WTC11 (cell line): ENCODE measurements at regions not wholly inside any gene's neighbourhood (a gene's known extent, or its start where the extent isn't known, plus 50 kb on each side); places are given as distances from the start of the nearest gene placed in this dataset.

Source experiments
- ATAC-seq: fragments of 200-7000 bp; cut with Tn5 transposase; 2 replicates; pipeline ENCODE4 v1.10.0; 2021; ENCODE audit warnings: mild to moderate bottlenecking, moderate library complexity
- CTCF ChIA-PET: fragments of 300-600 bp; sonication (Branson Sonifier 250); formaldehyde crosslinking; loops from one replicate; lab custom pipeline; 2021; ENCODE audit warnings: antibody characterized with exemption; lab: Charles Lee
- POLR2A ChIA-PET: fragments of 350-600 bp; sonication (Branson Sonifier 250); formaldehyde crosslinking; loops from one replicate; lab custom pipeline; 2021; ENCODE audit warnings: antibody characterized with exemption; lab: Charles Lee
- DNase-seq: peaks from one replicate; pipeline ENCODE4 v3.0.0; 2021; ENCODE audit warnings: low spot score
- H3K27ac Mint-ChIP-seq: 2 replicates; pipeline ENCODE4 v1.8.0; 2021; ENCODE audit warnings: mixed read lengths
- H3K27me3 Mint-ChIP-seq: 2 replicates; pipeline ENCODE4 v1.8.0; 2021; ENCODE audit warnings: low read depth, mild to moderate bottlenecking, moderate library complexity, mixed read lengths
- H3K36me3 Mint-ChIP-seq: 2 replicates; pipeline ENCODE4 v1.8.0; 2021; ENCODE audit warnings: mixed read lengths
- H3K4me1 Mint-ChIP-seq: 2 replicates; pipeline ENCODE4 v1.8.0; 2022; ENCODE audit warnings: mixed read lengths
- H3K4me3 Mint-ChIP-seq: 2 replicates; pipeline ENCODE4 v1.8.0; 2021; ENCODE audit warnings: mild to moderate bottlenecking, moderate library complexity, mixed read lengths
- H3K9me3 Mint-ChIP-seq: 2 replicates; pipeline ENCODE4 v1.8.0; 2021; ENCODE audit warnings: mixed read lengths
- CREB1 ChIP-seq: sonication (generic); formaldehyde crosslinking; IDR thresholded peaks from 2 replicates; pipeline ENCODE4 v1.8.0; 2023; ENCODE audit warnings: mild to moderate bottlenecking, missing genetic modification reagents
- CREM ChIP-seq: sonication (generic); formaldehyde crosslinking; IDR thresholded peaks from 2 replicates; pipeline ENCODE4 v1.8.1; 2022; ENCODE audit warnings: mild to moderate bottlenecking, missing genetic modification reagents, moderate library complexity
- GABPB1 ChIP-seq: sonication (generic); formaldehyde crosslinking; IDR thresholded peaks from 2 replicates; pipeline ENCODE4 v1.8.1; 2023; ENCODE audit warnings: mild to moderate bottlenecking, missing genetic modification reagents
- JUN ChIP-seq: sonication (generic); formaldehyde crosslinking; IDR thresholded peaks from 2 replicates; pipeline ENCODE4 v1.8.0; 2023; ENCODE audit warnings: mild to moderate bottlenecking, missing genetic modification reagents
- KAT7 ChIP-seq: sonication (generic); formaldehyde crosslinking; IDR thresholded peaks from 2 replicates; pipeline ENCODE4 v1.8.1; 2023; ENCODE audit warnings: missing genetic modification reagents, mild to moderate bottlenecking, borderline replicate concordance
- NFATC4 ChIP-seq: fragments of 250-450 bp; sonication (Bioruptor Pico); IDR thresholded peaks from 2 replicates; pipeline ENCODE4 v1.9.0; 2021; ENCODE audit warnings: mild to moderate bottlenecking
- NR2C2 ChIP-seq: sonication (generic); formaldehyde crosslinking; IDR thresholded peaks from 2 replicates; pipeline ENCODE4 v1.8.0; 2022; ENCODE audit warnings: mild to moderate bottlenecking, missing genetic modification reagents
- SMAD4 ChIP-seq: sonication (generic); formaldehyde crosslinking; IDR thresholded peaks from 2 replicates; pipeline ENCODE4 v1.8.0; 2022; ENCODE audit warnings: mild to moderate bottlenecking, missing genetic modification reagents
- SOX15 ChIP-seq: fragments of 250-450 bp; sonication (Bioruptor Pico); IDR thresholded peaks from 2 replicates; pipeline ENCODE4 v1.9.0; 2021; ENCODE audit warnings: mild to moderate bottlenecking
- TP53 ChIP-seq: sonication (generic); formaldehyde crosslinking; IDR thresholded peaks from 2 replicates; pipeline ENCODE4 v1.8.1; 2023; ENCODE audit warnings: mild to moderate bottlenecking, missing genetic modification reagents
- ZNF138 ChIP-seq: sonication (generic); formaldehyde crosslinking; conservative IDR thresholded peaks from 2 replicates; pipeline ENCODE4 v1.8.1; 2022; ENCODE audit warnings: mild to moderate bottlenecking, moderate library complexity, missing genetic modification reagents
- ZNF232 ChIP-seq: sonication (generic); formaldehyde crosslinking; IDR thresholded peaks from 2 replicates; pipeline ENCODE4 v1.8.0; 2022; ENCODE audit warnings: mild to moderate bottlenecking, missing genetic modification reagents
- ZNF263 ChIP-seq: sonication (generic); formaldehyde crosslinking; IDR thresholded peaks from 2 replicates; pipeline ENCODE4 v1.8.1; 2022; ENCODE audit warnings: low read depth, mild to moderate bottlenecking, moderate library complexity, missing genetic modification reagents
- TF ChIP-seq, protein P1 (sequence below): fragments of 250-450 bp; sonication (Bioruptor Pico); IDR thresholded peaks from 2 replicates; pipeline ENCODE4 v1.9.0; 2021; ENCODE audit warnings: mild to moderate bottlenecking
- TF ChIP-seq, protein P2 (sequence below): fragments of 250-450 bp; sonication (Bioruptor Pico); IDR thresholded peaks from 2 replicates; pipeline ENCODE4 v2.1.2; 2022; ENCODE audit warnings: mild to moderate bottlenecking, moderate library complexity
- TF ChIP-seq, protein P3 (sequence below): sonication (generic); formaldehyde crosslinking; IDR thresholded peaks from 2 replicates; pipeline ENCODE4 v1.8.0; 2022; ENCODE audit warnings: mild to moderate bottlenecking, missing genetic modification reagents
- TF ChIP-seq, protein P4 (sequence below): sonication (generic); formaldehyde crosslinking; IDR thresholded peaks from 2 replicates; pipeline ENCODE4 v1.8.0; 2022; ENCODE audit warnings: mild to moderate bottlenecking, missing genetic modification reagents
- TF ChIP-seq, protein P5 (sequence below): sonication (generic); formaldehyde crosslinking; IDR thresholded peaks from 2 replicates; pipeline ENCODE4 v1.8.1; 2022; ENCODE audit warnings: low read depth, missing genetic modification reagents, borderline replicate concordance
- TF ChIP-seq, protein P6 (sequence below): sonication (generic); formaldehyde crosslinking; IDR thresholded peaks from 2 replicates; pipeline ENCODE4 v1.8.0; 2022; ENCODE audit warnings: missing genetic modification reagents

DNA sequence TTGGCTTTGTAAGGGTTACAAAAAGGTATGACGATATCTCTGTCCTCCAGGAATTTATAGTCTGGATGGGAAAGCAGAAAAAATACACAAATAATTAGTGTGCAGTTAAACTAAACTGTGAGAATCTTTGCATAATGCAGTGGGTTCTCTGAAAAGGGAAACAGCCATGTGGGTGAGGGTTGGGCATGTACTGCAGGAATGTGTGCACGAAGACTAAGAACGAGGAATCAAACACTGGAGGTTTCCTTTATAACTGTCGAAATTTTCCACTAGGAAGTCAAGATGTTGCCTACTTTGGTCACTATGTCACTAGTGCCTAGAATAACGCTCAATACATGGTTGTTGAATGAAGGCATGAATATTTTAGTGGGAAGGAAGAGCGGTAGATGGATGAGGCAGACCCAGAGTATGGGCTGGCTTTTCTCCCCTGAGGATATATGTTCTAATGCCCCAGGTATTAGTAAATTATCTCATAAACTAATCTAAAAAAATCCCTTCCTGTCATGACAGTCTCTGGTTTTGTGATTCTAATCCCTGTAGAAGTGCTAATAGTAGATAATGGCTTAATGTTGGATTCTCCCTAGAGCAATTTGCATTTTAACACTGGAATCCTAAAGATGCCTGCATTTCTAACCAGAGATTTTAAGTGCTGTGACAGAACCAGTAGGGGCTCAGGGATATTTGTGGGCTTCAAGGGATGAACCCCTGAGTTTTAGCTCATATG lies 227.3 kb downstream of the NMUR2 start:
- ATAC-seq, result peak; percentile 48
- CTCF ChIA-PET, result no interaction called here

More for the DNA sequence above, 227.3 kb downstream of the NMUR2 start:
- H3K36me3 Mint-ChIP-seq, result peaks cover 23% of the 10 kb centered on the region
- POLR2A ChIA-PET, result no interaction called here
- no peak overlapping the region for H3K4me3 Mint-ChIP-seq
- no peak for DNase-seq
- H3K4me1 Mint-ChIP-seq, result peaks cover 24% of the 10 kb centered on the region
- TF ChIP-seq, protein P1, sequence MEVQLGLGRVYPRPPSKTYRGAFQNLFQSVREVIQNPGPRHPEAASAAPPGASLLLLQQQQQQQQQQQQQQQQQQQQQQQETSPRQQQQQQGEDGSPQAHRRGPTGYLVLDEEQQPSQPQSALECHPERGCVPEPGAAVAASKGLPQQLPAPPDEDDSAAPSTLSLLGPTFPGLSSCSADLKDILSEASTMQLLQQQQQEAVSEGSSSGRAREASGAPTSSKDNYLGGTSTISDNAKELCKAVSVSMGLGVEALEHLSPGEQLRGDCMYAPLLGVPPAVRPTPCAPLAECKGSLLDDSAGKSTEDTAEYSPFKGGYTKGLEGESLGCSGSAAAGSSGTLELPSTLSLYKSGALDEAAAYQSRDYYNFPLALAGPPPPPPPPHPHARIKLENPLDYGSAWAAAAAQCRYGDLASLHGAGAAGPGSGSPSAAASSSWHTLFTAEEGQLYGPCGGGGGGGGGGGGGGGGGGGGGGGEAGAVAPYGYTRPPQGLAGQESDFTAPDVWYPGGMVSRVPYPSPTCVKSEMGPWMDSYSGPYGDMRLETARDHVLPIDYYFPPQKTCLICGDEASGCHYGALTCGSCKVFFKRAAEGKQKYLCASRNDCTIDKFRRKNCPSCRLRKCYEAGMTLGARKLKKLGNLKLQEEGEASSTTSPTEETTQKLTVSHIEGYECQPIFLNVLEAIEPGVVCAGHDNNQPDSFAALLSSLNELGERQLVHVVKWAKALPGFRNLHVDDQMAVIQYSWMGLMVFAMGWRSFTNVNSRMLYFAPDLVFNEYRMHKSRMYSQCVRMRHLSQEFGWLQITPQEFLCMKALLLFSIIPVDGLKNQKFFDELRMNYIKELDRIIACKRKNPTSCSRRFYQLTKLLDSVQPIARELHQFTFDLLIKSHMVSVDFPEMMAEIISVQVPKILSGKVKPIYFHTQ, result no peak
- TF ChIP-seq ZNF263 (CRISPR knock-in tag) (no peak), CREM (CRISPR knock-in tag) (no peak), TP53 (CRISPR knock-in tag) (no peak), SMAD4 (CRISPR knock-in tag) (no peak), CREB1 (CRISPR knock-in tag) (no peak), ZNF232 (no peak), ZNF138 (no peak), NFATC4 (no peak), NR2C2 (CRISPR knock-in tag) (no peak), JUN (CRISPR knock-in tag) (no peak), GABPB1 (CRISPR knock-in tag) (no peak), KAT7 (CRISPR knock-in tag) (no peak), SOX15 (CRISPR knock-in tag) (no peak)
- TF ChIP-seq, protein P2, sequence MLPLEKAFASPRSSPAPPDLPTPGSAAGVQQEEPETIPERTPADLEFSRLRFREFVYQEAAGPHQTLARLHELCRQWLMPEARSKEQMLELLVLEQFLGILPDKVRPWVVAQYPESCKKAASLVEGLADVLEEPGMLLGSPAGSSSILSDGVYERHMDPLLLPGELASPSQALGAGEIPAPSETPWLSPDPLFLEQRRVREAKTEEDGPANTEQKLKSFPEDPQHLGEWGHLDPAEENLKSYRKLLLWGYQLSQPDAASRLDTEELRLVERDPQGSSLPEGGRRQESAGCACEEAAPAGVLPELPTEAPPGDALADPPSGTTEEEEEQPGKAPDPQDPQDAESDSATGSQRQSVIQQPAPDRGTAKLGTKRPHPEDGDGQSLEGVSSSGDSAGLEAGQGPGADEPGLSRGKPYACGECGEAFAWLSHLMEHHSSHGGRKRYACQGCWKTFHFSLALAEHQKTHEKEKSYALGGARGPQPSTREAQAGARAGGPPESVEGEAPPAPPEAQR, result no peak
- TF ChIP-seq, protein P3, sequence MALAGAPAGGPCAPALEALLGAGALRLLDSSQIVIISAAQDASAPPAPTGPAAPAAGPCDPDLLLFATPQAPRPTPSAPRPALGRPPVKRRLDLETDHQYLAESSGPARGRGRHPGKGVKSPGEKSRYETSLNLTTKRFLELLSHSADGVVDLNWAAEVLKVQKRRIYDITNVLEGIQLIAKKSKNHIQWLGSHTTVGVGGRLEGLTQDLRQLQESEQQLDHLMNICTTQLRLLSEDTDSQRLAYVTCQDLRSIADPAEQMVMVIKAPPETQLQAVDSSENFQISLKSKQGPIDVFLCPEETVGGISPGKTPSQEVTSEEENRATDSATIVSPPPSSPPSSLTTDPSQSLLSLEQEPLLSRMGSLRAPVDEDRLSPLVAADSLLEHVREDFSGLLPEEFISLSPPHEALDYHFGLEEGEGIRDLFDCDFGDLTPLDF (CRISPR knock-in tag), result no peak
- TF ChIP-seq, protein P4, sequence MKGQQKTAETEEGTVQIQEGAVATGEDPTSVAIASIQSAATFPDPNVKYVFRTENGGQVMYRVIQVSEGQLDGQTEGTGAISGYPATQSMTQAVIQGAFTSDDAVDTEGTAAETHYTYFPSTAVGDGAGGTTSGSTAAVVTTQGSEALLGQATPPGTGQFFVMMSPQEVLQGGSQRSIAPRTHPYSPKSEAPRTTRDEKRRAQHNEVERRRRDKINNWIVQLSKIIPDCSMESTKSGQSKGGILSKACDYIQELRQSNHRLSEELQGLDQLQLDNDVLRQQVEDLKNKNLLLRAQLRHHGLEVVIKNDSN (CRISPR knock-in tag), result no peak
- TF ChIP-seq, protein P5, sequence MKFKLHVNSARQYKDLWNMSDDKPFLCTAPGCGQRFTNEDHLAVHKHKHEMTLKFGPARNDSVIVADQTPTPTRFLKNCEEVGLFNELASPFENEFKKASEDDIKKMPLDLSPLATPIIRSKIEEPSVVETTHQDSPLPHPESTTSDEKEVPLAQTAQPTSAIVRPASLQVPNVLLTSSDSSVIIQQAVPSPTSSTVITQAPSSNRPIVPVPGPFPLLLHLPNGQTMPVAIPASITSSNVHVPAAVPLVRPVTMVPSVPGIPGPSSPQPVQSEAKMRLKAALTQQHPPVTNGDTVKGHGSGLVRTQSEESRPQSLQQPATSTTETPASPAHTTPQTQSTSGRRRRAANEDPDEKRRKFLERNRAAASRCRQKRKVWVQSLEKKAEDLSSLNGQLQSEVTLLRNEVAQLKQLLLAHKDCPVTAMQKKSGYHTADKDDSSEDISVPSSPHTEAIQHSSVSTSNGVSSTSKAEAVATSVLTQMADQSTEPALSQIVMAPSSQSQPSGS, result no peak
- TF ChIP-seq, protein P6, sequence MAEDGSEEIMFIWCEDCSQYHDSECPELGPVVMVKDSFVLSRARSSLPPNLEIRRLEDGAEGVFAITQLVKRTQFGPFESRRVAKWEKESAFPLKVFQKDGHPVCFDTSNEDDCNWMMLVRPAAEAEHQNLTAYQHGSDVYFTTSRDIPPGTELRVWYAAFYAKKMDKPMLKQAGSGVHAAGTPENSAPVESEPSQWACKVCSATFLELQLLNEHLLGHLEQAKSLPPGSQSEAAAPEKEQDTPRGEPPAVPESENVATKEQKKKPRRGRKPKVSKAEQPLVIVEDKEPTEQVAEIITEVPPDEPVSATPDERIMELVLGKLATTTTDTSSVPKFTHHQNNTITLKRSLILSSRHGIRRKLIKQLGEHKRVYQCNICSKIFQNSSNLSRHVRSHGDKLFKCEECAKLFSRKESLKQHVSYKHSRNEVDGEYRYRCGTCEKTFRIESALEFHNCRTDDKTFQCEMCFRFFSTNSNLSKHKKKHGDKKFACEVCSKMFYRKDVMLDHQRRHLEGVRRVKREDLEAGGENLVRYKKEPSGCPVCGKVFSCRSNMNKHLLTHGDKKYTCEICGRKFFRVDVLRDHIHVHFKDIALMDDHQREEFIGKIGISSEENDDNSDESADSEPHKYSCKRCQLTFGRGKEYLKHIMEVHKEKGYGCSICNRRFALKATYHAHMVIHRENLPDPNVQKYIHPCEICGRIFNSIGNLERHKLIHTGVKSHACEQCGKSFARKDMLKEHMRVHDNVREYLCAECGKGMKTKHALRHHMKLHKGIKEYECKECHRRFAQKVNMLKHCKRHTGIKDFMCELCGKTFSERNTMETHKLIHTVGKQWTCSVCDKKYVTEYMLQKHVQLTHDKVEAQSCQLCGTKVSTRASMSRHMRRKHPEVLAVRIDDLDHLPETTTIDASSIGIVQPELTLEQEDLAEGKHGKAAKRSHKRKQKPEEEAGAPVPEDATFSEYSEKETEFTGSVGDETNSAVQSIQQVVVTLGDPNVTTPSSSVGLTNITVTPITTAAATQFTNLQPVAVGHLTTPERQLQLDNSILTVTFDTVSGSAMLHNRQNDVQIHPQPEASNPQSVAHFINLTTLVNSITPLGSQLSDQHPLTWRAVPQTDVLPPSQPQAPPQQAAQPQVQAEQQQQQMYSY (CRISPR knock-in tag), result no peak
- no peaks in the 10 kb centered on the region; the same call in 1 of the 2 replicates for H3K27me3 Mint-ChIP-seq
- H3K27ac Mint-ChIP-seq, result no peak overlapping the region; the same call in 1 of the 2 replicates
- H3K9me3 Mint-ChIP-seq, result peaks cover 30% of the 10 kb centered on the region
